ENCODE measurements at regions not wholly inside any gene's neighbourhood (a gene's known extent, or its start where the extent isn't known, plus 50 kb on each side); places are given as distances from the start of the nearest gene placed in this dataset.

- TF ChIP-seq CTCF (IDR thresholded peaks at IDR 0.05) (no peak), POLR2A (IDR thresholded peaks at IDR 0.05) (no peak)
These were observed 82.7 kb downstream of the TBXT start for GRCh38 chr6:166084951-166085350.

Data from lower leg skin (tissue), 3 donors.